HG02840 (cell line): ENCODE measurements at regions not wholly inside any gene's neighbourhood (a gene's known extent, or its start where the extent isn't known, plus 50 kb on each side); places are given as distances from the start of the nearest gene placed in this dataset.

ENCODE experiments used
- ATAC-seq: cut with Tn5 transposase; IDR thresholded peaks from one replicate; pipeline ENCODE4 v1.9.1; 2021; ENCODE audit warnings: mild to moderate bottlenecking, moderate library complexity, moderate number of reproducible peaks; ENCODE audit not compliant: unreplicated experiment, low FRiP score

GRCh38 chr9:89787595-89787994, 182.8 kb downstream of the GADD45G start:
- no peak for ATAC-seq

GRCh38 chr9:89788434-89788833, 183.6 kb downstream of the GADD45G start:
- no peak for ATAC-seq

- ATAC-seq, result no peak
Measured at GRCh38 chr9:89789922-89790510, 185.2 kb downstream of the GADD45G start.

- ATAC-seq, result no peak
Measured at GRCh38 chr9:89790542-89791109, 185.8 kb downstream of the GADD45G start.

- ATAC-seq, result no peak
Measured at GRCh38 chr9:89791754-89792153, 186.9 kb downstream of the GADD45G start.

GRCh38 chr9:89792189-89793123, 187.6 kb downstream of the GADD45G start:
- no peak for ATAC-seq

GRCh38 chr9:89793124-89793495, 188.3 kb downstream of the GADD45G start:
- no peak for ATAC-seq

- no peak for ATAC-seq
Measured at GRCh38 chr9:89793551-89793950, 188.7 kb downstream of the GADD45G start.

GRCh38 chr9:89794918-89795317, 190.1 kb downstream of the GADD45G start:
- ATAC-seq, result no peak

GRCh38 chr9:89795538-89796195, 190.9 kb downstream of the GADD45G start:
- ATAC-seq, result no peak

- no peak for ATAC-seq
Measured at GRCh38 chr9:89796606-89797005, 191.8 kb downstream of the GADD45G start.

- no peak for ATAC-seq
Measured at GRCh38 chr9:89797255-89797654, 192.4 kb downstream of the GADD45G start.

- ATAC-seq, result no peak
Measured at GRCh38 chr9:89797937-89798455, 193.2 kb downstream of the GADD45G start.

- ATAC-seq, result no peak
Measured at GRCh38 chr9:89798547-89799120, 193.8 kb downstream of the GADD45G start.

- ATAC-seq, result no peak
Measured at GRCh38 chr9:89799221-89799620, 194.4 kb downstream of the GADD45G start.

GRCh38 chr9:89799766-89800165, 195.0 kb downstream of the GADD45G start:
- no peak for ATAC-seq

GRCh38 chr9:89801341-89801740, 196.5 kb downstream of the GADD45G start:
- ATAC-seq, result no peak

GRCh38 chr9:89801742-89802670, 197.2 kb downstream of the GADD45G start:
- ATAC-seq, result no peak

- no peak for ATAC-seq
Measured at GRCh38 chr9:89802781-89803355, 198.1 kb downstream of the GADD45G start.
